ENCODE measurements at regions not wholly inside any gene's neighbourhood (a gene's known extent, or its start where the extent isn't known, plus 50 kb on each side); places are given as distances from the start of the nearest gene placed in this dataset.

DNA sequence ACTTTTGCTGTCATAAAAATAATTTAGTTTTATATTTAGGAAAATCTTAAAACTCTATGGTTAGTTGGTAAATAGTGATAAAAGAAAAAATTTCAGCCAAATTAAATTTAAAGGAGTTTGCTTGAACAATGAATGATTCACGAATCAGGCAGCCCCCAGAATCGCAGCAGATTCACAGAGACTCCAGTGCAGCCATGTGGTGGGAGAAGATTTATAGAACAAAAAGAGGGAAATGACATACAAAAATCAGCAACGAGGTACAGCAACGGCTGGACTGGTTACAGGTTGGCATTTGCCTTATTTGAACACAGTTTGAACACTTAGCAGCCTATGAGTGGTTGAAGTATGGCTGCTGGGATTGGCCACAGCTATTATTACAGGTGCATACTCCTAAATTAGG lies 96.4 kb upstream of the MYCBP2 start:
- no peak for DNase-seq (ENCODE audit: low spot score)

DNA sequence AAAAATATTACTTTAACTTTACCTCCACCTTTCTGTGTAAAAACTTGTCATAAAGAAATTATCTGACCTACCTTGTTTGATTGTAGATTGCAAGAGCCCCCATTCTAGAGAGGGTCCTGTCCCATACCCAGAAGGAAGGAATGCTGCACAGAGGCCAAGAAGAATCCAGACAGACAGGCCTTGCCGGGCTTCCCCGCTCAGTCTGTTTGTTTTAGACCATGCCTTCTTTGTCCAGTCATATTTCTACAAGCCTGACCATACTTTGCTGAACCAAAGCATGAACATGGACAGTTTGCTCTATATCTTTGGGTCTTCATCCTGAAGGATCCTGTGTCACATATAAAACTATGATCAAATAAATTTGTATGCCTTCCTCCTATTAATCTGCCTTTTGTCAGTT lies 95.8 kb upstream of the MYCBP2 start:
- no peak for DNase-seq (ENCODE audit: low spot score)

DNA sequence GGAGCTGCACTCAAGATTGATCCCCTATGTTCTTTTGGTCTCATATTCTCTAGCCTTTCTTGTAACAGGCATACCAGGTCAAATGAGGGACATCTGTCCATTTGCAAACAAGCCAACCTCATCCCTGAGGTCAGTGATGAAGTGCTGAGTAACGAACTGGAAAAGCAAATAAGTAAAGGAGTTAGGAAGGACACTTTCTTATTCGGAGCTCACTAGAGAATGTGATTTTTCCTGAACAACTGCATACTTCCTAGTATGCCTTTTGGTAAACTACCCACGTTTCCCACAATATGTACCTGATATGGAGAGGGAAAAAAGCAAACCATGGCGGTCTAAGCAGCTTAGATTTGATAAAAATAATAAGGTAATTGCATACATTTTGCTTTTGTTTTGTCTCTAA lies 91.0 kb upstream of the MYCBP2 start:
- DNase-seq (ENCODE audit: low spot score) = no peak

DNA sequence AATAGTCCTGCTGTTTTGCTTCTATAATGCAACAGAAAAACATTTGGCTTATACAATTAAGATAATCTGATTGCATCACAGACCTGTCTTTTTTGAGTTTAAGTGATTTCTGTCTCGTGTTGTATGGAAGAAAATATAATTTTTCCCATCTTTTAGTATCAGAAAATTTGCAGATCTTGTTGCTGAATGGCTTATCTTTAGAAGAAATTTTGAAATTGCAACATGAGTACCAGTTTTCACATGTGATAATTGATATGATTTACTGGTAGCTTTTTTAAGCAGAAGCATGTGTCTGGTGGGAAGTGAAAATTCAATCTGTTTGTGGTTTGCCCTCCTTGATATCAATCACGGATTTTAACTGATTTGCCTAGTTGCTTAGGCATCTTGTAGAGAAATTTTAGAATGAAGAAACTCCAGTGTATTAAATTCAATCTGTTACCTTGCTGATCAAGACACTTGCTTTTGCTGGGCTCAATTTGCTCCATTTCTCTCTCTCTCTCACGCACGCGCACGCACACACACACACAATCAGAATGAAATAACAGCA lies 89.8 kb upstream of the MYCBP2 start:
- no peak for DNase-seq (ENCODE audit: low spot score)

DNA sequence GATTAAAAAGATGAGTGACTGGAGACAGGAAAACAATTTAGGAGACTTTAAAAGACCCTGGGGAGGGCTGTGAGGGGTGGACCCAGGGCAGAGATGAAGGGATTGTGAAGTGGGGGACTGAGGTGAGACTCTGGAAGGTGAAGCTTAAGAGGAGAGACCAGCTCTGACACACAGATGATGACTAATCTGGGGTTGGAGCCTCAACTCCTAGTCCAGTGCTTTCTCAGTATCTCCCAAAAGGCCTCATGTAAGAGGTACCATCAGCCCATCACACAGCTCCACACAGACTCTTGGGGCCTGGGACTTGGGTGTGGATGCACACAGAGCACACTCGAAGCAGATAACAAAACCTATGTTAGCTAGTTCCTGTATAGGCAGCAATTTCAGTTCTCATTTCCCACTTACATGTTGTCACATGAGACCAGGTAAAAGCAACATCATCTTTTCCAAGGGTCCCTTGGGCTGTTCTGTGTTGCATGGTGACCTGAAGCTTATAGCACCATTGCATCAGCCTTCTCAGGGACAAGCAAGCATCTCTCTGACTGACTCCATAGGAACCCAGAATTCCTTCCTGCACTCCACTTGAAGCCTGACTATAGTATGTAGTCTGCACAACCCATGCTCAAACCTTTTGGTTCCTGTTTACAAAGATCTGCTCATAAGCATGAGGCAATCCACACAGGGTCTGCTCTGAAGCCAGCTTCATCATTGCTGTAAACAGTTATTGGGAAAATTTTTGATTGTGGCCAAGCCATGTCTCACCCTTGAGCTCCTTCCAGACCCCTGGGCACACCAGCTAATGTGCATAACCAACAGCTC lies 88.6 kb upstream of the MYCBP2 start:
- no peak for DNase-seq (ENCODE audit: low spot score)

DNA sequence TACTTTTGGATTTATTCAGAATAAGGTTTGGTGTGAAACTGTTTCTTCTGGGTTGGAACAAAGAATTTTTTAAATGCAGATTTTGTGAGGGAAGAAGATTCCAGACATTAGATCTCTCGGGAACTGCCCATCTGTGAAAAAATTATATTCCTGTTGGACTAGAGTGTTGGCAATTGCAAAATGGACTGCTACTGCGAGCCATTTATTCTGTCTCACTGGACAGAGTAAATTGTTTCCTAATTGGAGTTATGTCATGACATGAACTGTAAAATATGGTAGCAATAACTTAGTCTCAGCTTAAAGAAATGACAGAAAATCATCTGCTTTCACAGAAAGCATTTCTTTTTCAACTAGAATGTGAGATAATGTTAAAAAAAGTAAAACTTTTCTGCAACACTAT lies 86.0 kb upstream of the MYCBP2 start:
- no peak for DNase-seq (ENCODE audit: low spot score)

DNA sequence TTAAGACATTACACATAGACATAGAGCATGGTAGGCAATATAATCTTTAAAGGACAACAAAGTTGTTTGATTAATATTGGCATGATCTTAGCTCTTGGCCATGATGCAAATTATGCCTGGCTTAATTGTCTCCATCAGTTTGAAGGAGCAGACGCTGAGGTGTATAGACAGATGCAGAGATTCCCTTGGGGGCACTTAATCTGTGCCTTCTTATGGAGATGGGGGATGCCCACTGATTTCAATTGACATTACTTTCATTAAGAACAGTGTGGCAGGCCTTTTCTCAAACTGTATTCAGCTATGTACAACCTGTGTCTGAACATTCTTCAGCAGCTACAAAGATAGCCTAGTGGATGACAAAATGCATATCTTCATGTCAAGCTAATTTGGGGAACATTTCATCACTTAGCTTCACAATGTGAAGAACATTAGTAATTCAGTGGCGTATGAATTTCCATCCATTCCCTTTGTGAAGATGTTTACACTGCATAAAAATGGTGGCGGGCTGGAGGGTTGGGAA lies 85.3 kb upstream of the MYCBP2 start:
- DNase-seq (ENCODE audit: low spot score) = no peak

DNA sequence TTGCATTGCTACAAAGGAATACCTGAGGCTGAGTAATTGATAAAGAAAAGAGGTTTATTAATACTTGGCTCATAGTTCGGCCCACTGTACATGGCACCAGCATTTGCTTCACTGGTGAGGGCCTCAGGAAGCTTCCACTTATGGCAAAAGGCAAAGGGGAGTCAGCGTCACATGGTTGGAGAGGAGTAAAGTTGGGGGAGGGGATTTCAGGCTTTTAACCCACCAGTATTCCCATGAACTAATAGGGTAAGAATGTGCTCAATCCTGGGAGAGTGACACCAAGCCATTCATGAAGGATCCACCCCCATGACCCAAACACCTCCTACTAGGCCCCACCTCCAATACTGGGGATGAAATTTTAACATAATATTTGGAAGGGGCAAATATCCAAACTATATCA lies 82.5 kb upstream of the MYCBP2 start:
- DNase-seq (ENCODE audit: low spot score) = no peak

DNA sequence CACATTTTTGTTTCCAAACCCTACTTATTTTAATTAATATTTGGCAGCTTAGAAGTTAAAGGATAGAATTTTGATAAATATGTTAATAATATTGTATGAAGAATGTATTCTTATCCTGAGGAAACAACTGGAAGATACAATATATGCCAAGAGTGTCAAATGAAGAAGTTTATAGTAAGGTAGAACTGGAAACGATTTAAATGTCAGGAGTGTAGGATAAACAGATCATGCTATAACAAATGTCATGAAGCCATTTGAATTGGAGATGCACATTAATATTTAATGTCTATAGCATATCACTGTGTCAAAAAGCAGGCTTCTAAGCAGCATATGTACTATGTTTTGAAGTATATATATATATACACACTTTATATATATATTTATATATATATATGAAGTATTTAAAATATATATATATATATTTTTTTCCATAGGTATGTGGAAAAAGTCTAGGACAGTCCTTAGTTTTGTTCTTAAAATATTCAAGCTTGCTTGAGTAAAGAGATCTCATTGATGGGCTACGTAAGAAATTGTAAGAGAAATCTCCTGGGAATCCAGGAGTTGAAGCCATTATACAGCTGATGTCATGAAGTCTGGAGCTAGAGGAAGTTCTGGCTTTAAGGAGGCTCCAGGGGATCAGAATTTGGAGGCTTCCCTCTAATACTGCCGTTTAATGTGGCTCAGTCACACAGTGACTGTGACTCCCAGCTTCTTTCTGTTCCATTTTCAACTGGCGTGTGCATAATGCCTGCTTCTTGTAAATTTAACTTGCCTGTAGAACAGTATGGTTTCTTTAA lies 79.9 kb upstream of the MYCBP2 start:
- DNase-seq (ENCODE audit: low spot score) = no peak

DNA sequence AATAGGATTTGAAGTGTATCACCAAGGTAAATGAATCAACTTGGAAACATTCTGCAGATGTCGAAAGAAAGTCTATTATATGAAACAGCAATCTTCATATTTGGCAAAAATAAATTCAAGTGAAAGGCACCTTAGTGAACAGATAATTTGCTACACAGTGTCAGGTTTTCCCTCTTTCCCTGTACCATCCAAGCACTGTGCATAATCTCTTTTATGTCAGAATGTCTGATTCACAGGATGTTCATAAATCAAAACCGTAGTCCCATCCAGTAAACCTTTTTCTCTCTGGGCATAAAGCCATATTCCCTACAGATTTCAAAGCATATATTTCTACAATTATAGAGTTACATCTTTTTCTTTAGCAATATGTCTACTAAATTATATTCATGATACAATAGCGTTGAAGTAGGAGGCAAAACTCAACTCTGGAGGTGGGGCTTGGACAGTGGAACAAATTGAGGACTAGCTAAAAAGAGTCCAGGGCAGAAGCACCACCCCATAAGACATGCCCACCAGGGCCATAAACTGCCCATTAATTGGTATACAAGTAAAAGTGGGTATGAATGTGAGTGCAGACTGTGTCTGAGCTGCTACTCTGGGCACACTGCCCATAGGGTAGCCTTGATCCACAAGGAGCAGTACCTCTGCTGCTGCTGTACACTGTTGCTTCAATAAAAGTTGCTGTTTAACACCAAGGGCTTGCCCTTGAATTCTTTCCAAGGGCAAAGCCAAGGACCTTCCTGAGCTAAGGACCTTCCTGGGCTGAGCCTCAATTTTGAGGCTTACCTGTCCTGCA lies 72.1 kb upstream of the MYCBP2 start:
- no peak for DNase-seq (ENCODE audit: low spot score)

DNA sequence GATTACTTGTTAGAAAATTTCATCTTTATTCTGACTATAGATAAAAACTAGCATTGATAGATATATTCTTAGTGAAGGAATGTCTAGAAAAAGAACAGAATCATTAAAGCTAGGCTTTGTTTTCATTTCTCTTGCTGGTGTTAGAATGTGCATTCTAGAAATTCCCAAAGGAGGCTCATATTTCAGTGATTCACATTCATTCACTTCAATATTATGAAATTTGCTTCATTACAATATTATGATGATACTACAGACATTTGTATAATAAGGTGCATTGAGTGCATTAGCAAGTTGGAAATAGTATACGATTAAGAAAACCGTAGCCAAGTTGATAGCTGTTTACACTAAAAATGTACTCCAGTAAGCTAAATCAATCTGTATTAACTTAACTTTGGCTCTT lies 70.7 kb upstream of the MYCBP2 start:
- DNase-seq (ENCODE audit: low spot score) = no peak

DNA sequence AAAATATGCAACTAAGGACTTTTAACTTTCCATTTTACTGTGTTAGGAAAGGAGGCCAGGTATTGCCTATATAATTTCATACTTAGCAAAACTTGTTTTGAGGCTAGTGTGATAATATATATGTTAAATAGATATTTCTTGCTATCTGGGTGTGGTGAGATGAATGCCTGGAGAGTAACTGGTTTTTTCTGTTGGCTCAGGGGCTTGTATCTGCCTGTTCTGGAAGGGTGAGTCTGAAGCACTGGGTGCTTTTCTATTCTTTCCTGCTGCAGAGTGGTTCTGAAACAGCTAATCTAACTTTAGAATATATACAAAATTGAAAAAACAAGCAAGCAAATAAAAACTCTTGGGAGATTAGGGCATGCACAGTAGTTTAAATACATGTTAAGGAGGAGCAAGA lies 64.6 kb upstream of the MYCBP2 start:
- no peak for DNase-seq (ENCODE audit: low spot score)

DNA sequence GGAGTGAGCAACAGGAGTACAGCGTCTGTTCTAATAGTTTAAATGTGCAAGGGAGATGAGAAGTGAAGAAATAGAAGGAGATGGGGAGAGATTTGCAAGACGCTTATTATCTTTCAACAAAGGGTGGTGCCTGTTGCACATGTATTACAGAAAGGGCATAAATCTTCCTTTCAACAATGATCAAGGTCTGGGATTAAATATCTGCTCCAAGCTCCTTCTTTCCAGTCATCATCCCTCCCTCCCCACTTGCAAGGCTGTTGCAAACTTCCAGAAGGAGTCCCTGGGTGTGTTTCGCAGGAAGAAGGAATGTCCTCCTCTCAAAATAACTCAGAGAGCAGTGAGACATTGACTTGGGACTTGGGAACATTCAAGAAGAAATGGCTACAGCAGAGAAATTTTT lies 63.5 kb upstream of the MYCBP2 start:
- no peak for DNase-seq (ENCODE audit: low spot score)

DNA sequence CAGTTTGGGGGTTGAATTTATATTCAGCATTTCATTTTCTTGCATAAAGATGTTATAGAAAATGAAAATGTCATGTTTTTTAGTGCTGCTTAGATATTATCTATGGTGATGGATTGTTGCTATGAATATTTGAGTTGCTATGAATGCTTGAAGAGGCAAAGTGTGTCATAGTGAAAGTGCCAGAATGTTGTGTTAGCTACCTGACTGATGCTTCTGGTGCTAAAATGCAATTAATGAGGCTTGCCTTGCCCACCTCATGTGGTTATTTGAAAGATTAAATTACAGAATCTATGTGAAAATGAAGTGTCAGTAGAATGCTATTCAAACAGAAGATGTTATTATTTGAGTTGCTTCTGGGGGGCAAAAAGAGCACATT lies 62.7 kb upstream of the MYCBP2 start:
- DNase-seq (ENCODE audit: low spot score) = no peak

DNA sequence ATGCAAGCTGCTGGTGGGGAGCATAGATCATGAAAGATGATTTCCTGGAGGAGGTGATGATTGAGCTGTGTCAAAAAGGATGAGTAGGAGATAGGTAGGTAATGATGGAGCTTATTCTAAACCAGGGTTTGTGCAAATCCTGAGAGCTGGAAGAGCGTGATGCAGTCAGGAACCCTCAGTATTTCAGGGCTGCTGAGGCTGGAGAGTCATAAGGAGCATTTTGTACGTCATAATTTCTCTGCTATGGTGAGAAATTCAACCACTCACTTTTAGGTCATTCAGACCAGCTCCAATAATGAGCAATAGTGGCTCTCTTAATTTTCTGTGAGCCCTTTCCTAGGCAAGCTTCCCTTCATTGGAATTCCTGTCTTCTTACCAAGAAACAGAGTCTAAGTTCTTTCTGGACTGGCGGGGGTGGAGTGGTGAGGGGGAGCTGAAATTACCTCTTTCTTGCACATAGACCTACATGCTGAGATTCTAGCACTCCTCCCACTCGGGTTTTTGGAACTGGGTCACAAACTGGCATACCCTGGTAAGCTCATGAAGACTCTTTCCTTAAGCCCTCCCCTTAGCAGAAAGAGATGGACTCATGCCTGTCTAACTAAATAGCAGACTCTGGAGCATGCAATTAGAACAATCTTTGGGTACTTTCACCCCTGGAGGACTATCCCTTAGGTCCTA lies 62.2 kb upstream of the MYCBP2 start:
- no peak for DNase-seq (ENCODE audit: low spot score)

DNA sequence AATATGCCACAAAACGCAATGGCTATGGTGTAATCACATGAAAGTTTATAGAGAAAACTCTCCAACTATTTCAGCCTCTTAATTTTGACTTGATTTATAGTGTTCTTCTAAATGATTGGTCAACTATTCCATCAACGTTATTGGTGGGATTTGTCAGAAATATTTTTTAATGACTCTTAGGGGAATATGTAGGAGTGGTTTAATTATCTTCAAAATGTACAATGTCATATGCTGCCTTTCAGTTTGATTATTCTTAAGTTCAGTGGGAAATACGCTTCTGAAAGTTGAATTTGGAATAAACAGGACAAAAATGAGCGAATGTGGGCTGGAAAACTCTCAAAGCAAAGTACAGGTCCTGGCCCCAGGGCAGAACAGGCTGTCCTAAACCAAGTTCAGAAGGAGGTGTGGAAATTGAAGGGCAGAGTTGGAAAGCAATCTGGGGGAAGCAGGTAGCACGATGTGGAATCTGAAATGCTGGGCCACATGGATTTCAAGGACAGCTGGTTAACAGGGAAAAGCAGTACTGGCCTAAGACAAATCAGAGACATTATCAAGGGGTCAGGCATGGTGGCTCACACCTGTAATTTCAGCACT lies 60.8 kb upstream of the MYCBP2 start:
- DNase-seq (ENCODE audit: low spot score) = no peak

DNA sequence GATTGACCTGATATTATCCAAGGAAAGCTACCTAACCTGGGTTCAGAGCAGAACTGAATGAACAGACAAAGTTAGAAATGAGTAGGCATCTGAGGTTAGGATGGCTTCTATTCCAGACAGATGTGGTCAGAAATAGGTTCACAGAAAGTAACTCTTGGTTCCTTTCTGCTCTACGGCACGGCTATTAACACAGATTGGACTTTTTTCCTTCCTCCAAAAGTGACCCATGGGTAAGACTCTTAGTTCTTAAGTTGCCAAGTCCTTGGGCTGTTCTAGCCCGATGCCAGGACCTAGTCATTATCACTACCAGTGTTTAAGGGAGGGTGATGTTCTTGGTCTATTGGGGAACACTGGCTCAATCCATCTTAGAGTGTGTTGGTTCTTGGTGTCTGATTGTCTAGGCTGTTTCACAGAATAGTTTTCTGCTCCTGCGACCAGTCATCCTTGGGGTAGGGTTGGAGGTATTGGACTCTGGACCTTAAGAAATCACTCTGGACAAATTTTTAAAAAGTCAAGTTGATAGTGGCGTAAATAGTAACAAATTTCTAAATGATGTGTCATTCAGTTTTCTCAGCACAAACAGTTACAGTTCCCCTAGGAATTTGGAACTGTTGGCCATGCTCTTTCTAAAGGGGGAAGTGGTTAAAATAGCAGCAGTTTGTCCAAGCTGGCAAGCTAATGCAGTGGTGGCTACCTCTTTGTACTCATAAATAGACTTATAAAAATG lies 60.1 kb upstream of the MYCBP2 start:
- DNase-seq (ENCODE audit: low spot score) = no peak

DNA sequence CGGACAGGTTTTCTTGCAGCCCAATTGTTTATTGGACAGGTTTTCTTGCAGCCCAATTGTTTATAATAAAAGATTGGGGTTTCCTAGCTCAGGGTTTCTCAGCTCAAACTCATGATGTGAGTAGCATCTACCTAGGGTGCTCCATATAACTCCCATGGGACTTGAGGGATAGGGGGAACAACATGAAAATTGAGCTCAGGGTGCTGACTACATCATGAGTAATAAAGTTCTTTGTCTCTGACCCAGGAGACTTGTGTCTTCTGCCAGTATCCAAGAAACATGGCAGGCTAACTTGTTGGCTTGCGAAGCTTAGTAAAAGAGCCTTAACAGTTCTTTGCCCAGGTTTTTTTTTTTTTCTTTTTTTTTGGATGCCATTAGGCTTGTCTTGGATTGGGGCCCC lies 59.2 kb upstream of the MYCBP2 start:
- no peak for DNase-seq (ENCODE audit: low spot score)

DNA sequence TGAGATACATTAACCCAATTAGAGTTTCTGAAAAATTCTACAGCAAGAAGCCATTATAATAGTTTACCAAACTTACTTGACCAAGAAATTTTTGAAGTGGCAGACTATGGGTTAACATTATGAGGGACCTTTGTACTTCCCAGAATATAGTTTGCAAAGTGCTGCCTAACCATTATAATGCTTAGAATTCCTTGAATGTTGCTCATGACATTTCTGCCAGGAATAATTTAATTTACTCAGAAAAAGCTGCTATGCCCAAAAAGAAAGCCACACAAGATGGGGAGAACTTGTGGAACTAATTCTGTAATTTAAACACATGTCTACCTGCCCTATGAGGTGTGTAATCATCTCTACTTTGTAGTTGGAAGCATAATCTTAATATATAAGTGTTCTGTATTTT lies 58.1 kb upstream of the MYCBP2 start:
- DNase-seq (ENCODE audit: low spot score) = no peak

DNA sequence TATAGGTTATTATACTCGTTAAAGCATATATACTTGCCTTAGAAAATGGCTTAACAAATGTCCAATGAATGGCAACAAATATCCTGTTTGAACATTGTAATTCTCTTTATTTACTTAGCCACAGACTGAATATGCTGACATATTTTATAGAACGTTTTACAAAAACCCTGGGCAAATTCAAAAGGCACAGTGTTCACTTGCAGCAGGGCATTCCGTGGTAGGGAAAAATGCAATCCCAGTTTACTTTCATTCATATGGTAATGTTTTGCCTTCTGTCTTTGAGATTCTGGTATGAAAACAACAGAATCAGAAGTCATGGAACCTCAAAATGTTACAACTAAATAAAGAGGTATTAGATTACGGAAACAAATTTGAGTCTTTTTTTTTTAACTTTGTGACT lies 56.2 kb upstream of the MYCBP2 start:
- DNase-seq (ENCODE audit: low spot score) = no peak

DNA sequence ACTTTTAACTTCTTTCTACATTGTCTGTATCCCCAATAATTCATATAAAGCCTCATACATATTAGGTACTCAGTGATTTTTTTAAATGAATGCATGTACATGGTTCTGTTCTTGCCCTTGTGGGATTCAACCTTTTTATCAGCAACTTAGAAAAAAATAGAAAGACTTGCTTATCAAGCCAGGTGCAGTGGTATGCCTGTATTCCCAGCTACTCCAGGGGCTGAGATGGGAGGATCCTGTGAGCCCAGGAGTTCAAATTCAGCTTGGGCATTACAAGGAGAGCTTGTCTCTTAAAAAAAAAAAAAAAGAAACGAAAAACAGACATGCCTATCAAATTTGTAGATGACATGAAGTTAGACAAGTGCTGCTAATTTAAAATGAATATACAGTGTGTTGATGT lies 54.2 kb upstream of the MYCBP2 start:
- DNase-seq (ENCODE audit: low spot score) = no peak

Data from CD4-positive, alpha-beta T cell treated with Interleukin-15 for 4 hours (primary cell).